ENCODE measurements at regions not wholly inside any gene's neighbourhood (a gene's known extent, or its start where the extent isn't known, plus 50 kb on each side); places are given as distances from the start of the nearest gene placed in this dataset.

GRCh38 chr6:56767892-56768531 lies 125.3 kb upstream of the DST start:
- TF ChIP-seq CEBPB (IDR thresholded peaks at IDR 0.05), result no peak
- TF ChIP-seq POLR2A (IDR thresholded peaks at IDR 0.05; ENCODE audit: low read length), result no peak
